ENCODE measurements at regions not wholly inside any gene's neighbourhood (a gene's known extent, or its start where the extent isn't known, plus 50 kb on each side); places are given as distances from the start of the nearest gene placed in this dataset.

DNA sequence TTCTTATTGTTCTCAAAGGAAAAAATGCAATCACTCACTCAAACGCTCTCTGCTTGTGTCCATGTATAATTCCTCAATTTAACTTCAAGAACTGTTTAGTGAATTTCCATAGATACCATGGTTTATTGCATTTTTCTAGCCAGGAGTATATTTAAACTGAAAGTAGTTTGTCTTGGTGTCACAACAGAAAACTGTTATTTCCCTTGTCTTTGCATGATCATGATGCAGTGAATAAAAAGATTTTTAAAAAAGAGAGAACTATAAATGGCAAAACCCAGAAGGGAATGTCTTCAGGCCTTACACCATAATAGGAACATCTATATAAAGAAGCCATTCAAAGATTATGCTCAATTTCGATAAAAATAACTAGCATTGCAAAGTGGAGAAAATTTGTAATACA, 523.5 kb upstream of the ADGRL4 start:
- no peak for DNase-seq
- Histone ChIP-seq H3K36me3 (no peaks in the 10 kb centered on the region), H3K9me3 (no peaks in the 10 kb centered on the region), H3K4me1 (no peaks in the 10 kb centered on the region), H3K27ac (no peak overlapping the region), H3K4me3 (no peak overlapping the region), H3K27me3 (no peaks in the 10 kb centered on the region)
- intact Hi-C loops (cut with DNase I; ENCODE audit: low total_unique reads): no loop called here
- TF ChIP-seq, protein P1, sequence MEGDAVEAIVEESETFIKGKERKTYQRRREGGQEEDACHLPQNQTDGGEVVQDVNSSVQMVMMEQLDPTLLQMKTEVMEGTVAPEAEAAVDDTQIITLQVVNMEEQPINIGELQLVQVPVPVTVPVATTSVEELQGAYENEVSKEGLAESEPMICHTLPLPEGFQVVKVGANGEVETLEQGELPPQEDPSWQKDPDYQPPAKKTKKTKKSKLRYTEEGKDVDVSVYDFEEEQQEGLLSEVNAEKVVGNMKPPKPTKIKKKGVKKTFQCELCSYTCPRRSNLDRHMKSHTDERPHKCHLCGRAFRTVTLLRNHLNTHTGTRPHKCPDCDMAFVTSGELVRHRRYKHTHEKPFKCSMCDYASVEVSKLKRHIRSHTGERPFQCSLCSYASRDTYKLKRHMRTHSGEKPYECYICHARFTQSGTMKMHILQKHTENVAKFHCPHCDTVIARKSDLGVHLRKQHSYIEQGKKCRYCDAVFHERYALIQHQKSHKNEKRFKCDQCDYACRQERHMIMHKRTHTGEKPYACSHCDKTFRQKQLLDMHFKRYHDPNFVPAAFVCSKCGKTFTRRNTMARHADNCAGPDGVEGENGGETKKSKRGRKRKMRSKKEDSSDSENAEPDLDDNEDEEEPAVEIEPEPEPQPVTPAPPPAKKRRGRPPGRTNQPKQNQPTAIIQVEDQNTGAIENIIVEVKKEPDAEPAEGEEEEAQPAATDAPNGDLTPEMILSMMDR (IDR thresholded peaks at IDR 0.05): no peak

DNA sequence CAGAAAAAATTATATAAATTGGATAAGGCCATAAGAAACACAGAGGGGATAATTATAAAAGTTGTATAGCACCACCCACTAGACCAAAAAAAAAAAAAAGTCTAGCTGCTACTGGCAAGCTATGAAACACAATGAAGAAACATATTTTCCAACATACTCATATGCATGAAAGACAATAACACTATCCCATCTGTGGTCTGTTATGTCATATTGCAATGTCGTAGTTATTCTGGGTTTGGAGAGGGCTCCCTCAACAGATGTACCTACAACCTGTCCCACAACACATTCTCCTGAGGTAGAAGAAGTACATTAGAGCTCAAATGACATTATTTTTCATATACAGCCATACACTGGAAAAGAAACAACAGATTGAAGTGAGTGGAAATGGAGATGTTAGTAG, 517.6 kb upstream of the ADGRL4 start:
- Histone ChIP-seq H3K27me3 (no peaks in the 10 kb centered on the region), H3K4me1 (no peaks in the 10 kb centered on the region), H3K36me3 (no peaks in the 10 kb centered on the region), H3K27ac (no peak overlapping the region), H3K4me3 (no peak overlapping the region), H3K9me3 (peaks cover 0 to 11% (median 0%) of the 10 kb centered on the region in 3 donors)
- DNase-seq: no peak
- TF ChIP-seq, protein P1 (IDR thresholded peaks at IDR 0.05): no peak
- intact Hi-C loops (cut with DNase I; ENCODE audit: low total_unique reads): no loop called here

DNA sequence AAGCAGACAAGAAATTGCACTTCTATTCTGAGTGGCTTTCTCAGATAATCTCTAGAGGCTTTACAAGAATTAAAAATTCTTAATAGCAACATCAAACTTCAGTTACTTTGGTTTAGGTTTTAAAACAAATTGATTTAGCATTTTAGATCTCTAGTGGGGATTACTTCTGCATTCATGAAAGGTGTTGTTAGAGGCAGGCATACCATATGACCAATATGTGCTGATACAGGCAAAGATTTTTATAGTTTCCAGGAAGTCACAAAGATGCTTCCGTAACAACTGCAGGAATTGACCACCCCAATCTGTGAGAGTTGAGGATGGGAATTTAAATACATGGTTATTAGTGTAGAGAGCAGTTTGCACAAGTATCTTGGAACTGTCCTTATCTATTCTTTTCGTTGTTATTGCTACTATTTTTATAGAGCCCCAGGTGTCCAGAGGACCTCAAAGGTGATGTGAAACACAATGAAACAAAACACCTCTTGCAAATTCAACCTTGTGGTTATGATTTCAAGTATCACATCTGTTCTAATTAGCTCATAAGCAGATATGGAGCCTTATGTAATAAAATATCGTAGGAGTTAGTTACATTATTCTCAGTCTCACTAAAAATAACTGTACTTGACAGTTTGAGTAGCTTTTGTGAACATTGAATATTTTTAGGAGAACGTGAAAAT, 512.7 kb upstream of the ADGRL4 start:
- H3K27me3 ChIP-seq: no peaks in the 10 kb centered on the region
- TF ChIP-seq, protein P1 (IDR thresholded peaks at IDR 0.05): no peak
- intact Hi-C loops (cut with DNase I; ENCODE audit: low total_unique reads): no loop called here
- no peaks in the 10 kb centered on the region for H3K4me1 ChIP-seq
- H3K27ac ChIP-seq: no peak overlapping the region
- H3K9me3 ChIP-seq: peaks cover 0 to 11% (median 0%) of the 10 kb centered on the region in 3 donors
- no peak for DNase-seq
- no peak overlapping the region for H3K4me3 ChIP-seq
- H3K36me3 ChIP-seq: no peaks in the 10 kb centered on the region

DNA sequence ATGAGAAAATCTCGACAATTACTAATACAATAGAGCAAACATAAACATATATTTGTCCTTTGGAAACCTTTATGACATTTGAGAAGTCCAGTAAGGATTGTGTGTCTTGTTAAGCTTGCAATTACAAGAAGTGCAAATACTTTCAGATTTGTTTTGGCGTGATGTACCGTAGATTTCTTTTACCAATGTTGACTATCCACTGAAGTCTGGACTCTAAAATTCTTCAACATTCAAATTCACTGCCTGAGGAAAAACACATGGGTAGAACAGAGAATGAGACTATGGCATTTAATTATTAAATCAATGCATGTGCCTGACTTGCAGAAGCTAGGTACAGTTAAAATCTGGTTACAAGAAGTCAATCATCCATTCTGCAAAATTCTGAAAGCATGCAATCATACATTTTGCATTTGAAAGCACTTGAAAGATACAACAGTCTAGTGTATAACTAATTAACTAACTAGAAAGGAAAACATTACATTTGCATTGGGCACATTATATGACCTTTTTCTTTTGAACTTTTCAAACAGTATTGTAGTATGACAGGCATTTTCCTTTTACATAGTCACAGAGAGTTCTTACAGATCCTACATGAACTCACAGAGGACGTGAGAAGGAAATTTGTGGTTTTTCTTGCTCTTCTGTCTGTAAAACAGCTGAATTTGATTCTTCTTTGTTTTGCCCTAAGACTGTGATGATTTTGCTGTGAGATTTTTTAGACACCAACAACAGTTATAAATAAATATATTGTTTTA, 511.1 kb upstream of the ADGRL4 start:
- Histone ChIP-seq H3K36me3 (no peaks in the 10 kb centered on the region), H3K4me3 (no peak overlapping the region), H3K27ac (no peak overlapping the region), H3K9me3 (peaks cover 0 to 10% (median 0%) of the 10 kb centered on the region in 3 donors), H3K27me3 (no peaks in the 10 kb centered on the region), H3K4me1 (no peaks in the 10 kb centered on the region)
- DNase-seq: no peak
- intact Hi-C loops (cut with DNase I; ENCODE audit: low total_unique reads): no loop called here
- TF ChIP-seq, protein P1 (IDR thresholded peaks at IDR 0.05): no peak

DNA sequence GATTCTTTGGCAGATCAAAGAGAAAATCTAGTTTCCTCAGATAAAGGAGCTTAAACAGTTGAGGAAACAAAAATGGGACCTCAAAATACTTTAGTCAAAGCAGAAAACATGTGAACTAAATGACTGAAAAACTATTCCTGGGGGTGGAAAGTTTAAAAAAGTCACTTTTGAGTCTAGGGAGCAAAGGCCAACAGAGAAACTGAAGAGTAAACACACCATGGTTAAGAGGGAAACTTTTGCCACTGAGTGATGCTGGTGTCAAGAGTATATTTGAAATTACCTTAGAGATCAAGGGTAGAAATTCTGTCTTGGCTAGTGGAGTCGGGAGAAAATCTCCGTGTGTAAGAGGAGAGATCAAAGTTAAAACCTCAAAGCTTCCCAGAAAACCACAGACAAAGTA, 501.2 kb upstream of the ADGRL4 start:
- H3K36me3 ChIP-seq: no peaks in the 10 kb centered on the region
- TF ChIP-seq, protein P1 (IDR thresholded peaks at IDR 0.05): no peak
- no peak overlapping the region for H3K4me3 ChIP-seq
- H3K27ac ChIP-seq: no peak overlapping the region
- intact Hi-C loops (cut with DNase I; ENCODE audit: low total_unique reads): no loop called here
- no peaks in the 10 kb centered on the region for H3K4me1 ChIP-seq
- H3K9me3 ChIP-seq: no peaks in the 10 kb centered on the region
- no peak for DNase-seq
- no peaks in the 10 kb centered on the region for H3K27me3 ChIP-seq

Data from tibial artery (tissue), 4 donors.